ENCODE measurements at regions not wholly inside any gene's neighbourhood (a gene's known extent, or its start where the extent isn't known, plus 50 kb on each side); places are given as distances from the start of the nearest gene placed in this dataset.

GRCh38 chr19:21607449-21607848, 102.0 kb downstream of the ZNF429 start (continued):
- TF ChIP-seq CHD7 (IDR thresholded peaks at IDR 0.05; ENCODE audit: insufficient replicate concordance, low read length) (no peak), BRCA1 (IDR thresholded peaks at IDR 0.05; ENCODE audit: low read depth, low read length) (no peak)
